Occipital lobe (tissue), 1 donor: ENCODE measurements at regions not wholly inside any gene's neighbourhood (a gene's known extent, or its start where the extent isn't known, plus 50 kb on each side); places are given as distances from the start of the nearest gene placed in this dataset.

Source experiments
- DNase-seq: peaks from one replicate; lab custom pipeline; 2025; lab: John Stamatoyannopoulos, UW

DNA sequence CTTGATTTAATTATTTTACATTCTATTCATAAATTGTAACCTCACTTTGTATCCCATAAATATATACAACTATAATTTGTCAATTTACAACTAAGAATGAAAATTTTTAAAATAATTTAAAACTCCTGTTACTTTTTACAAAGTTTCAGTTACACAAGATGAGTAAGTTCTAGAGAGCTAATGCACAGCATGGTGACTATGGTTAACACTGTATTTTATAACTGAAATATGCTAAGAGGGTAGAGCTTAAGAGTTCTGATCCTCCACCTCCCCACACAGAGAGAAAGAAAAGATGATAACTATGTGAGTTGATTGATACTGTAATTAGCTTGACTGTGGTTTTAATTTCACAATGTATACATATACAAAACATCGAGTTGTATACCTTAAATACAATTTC is 412.5 kb upstream of the DDI1 start:
- no peak for DNase-seq

DNA sequence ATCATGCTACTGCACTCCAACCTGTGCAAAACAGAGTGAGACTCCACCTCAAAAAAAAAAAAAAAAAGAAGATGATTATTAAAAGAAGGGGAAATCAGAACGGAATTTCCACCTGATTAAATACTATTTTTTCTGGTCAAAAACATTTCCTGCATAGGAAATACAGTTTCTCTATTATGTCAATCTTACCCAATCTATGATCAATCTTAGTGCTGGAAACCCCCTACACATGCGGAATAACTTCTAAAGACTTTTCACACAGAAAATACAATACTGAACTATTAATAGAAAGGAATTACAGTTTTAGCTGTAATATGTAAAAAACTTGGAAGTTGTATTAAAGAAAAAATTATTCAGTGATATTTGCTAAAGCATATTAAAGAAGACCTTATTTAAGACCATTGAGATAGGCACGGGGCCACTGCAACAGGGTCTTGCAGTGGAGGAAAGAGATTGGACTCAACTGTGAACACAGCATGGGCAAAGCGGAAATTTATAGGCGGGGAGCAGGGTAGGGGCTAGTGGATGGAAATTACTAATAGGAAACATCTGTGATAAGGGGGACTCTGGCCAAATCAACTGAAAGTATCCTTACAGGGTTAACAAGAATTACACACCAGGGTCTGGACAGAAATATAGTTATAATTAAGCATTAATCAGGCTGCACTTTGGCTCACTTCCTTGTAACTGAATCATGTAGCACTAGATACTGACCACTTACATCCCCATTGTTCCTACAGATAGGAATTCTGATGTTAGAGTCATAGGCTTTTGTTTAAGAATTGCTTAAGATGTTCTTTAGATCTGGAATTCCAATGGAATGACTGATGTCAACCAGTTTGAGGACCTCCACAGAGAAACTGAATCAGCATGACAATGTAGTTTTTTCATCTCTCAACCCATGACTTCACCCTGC is 411.5 kb upstream of the DDI1 start:
- DNase-seq, result no peak

DNA sequence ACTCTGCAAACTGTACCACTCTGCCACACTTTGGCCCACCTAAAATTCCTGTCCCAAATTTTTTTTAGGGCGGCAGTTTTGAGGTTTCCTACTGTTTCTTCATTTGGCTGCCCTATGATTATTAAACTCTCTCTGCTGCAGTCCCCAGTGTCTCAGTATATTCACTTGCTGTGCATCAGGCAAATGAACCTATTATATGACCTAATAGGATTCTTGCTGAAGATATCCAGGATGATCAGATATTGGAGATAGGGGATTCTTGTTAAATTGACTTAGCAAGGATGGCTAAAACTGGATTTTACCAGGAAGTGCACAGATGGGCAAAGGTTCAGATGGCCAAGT is 410.8 kb upstream of the DDI1 start:
- no peak for DNase-seq

DNA sequence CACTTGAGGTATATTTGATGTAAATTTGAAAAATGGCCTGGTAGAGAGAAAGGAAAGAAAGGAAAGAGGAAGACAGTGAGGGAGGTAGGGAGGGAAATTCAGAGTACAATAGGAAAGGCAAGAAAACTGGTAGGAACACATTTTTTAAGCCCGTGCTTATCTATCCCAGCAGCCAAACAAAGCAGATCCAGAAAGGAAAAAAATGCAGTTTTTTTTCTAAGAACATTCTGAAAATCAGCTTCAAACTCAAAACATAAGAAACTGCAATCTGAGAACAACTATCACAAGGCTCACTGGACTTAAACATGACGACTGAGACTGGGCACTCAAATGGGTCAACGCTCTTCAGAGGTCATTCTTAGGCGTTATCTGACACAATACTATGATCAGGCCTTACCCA is 408.3 kb upstream of the DDI1 start:
- no peak for DNase-seq

DNA sequence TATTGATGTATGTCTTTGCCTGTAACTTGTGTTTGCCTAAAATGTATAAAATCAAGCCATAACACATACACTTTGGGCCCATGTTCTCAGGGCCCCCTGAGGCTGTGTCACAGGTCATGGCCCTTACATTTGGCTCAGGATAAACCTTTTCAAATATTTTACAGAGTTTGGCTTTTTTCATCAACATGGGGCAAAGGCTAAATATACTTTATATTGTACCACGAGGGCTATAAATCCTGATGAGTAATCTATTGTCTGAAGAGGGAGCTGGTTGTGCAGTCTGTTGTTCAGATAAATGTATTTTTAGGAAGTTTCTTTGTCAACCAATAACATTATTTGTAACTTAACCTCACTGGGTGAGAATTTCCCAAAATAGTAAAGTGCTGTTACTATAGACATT is 404.6 kb upstream of the DDI1 start:
- no peak for DNase-seq

DNA sequence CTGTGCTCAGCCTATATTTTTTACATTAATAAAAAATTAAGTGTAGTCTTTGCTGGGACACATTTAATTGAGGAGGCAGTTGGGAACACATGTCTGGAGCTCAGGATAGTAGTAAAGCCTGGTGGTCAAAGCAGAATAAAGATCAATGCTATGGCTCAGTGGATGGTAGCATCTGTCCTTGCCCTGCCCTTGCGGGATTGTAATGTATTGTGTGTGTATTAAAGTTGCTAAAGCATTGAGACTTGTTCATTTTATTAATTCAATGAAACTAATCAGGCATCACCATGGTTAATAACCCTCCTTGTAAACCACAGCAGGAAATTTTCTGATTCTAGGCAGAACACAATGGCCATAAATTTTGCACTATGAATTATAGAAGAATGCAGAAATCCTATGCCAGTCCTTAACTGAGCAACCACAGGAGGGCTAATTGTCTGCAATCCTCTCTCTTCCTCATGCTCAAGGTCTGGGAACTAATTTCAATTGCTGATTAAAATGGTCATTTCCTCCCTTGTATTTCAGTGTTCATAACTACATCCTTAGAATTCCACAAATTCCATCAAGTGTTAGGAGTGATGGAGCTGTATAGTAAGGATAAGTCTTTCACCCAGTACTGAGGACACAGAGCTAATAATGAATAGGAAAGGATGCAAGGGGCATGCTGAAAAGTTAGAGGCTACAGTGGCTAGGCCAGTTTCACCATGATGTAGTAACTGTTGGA is 403.2 kb upstream of the DDI1 start:
- DNase-seq, result no peak

DNA sequence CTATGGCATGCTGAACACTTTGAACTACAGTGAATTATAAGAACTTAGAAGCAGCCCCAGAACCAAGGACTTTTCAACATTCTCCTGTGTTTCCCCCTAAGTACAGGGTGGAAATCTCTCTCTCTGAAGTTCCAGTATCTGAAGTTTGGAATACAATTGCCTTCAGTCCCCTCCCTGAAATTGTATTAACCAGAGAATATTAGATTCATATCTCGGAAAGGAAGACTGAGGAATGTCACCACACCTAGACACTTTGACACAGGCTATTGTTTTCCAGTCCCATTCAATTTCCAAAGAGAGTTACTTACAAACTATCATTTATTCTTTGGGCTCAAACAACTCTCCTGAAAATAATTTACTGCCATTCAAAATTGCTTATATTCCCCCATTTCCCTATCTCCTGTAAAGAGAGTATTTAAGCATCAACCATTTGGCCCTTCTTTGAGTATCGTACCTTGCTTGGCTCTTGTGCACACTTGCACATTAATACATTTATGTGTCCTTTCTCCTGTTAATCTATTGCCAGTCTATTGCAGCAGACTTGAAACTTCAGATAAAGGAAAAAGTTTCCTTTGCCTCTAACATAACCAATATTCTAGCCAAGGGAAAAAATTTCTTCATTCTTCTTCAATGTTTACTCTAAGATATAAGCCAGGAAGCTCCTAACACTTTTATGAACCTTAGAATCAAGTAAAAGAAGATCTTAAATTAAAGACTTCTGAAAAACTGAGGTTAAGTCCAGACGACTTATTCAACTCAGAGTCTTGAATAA is 402.4 kb upstream of the DDI1 start:
- DNase-seq, result no peak

DNA sequence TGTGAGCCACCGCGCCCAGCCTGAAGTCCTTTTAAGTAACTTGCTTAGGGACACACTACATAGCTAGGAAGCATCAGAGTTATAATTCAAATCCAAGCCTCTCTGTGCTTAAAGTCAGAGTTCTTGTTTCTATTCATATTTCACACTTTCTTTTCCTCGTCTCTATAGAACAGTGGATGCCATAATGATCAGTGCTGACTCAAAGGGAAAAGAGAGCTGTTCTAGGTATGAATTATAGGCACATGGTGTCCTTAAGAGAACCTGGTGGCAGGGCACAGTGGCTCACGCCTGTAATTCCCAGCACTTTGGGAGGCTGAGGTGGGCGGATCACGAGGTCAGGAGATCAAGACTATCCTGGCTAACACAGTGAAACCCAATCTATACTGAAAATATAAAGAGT is 400.2 kb upstream of the DDI1 start:
- DNase-seq, result no peak

DNA sequence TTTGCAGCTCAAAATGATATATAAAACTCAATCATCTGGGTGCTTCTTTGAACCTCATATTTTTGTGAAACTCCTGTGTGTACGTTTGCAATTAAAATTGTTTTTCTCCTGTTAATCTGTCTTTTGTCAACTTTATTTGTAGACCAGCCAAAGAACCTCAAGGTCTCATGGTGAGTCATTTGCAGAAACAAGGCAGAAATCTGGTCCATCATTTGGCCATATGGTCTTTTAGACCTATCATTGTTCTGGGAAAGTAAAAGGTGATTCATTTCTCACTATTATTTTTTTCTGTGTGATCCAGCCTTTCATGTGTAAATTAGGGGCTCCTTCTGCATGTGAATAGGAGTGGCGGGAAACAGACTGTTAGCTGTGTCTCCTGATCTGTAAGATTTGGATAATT is 399.1 kb upstream of the DDI1 start:
- DNase-seq, result no peak

DNA sequence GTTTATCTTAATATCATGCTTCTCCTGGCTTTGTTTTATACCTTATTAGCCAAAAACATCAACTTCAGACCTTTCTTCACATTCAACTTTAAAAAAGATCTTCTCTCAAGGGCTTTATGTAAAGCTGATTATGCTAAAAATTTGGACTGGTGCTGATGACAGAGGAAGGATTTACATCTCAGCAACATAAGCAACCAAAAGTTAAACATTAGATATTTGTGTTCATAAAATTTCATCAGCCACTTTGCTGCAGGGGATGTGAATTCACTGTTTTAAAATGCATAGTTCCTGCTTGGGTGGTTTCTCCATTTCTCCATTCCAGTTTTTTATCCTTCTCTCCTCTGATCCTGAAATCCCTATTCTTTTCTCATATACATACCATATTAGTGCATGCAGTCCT is 398.6 kb upstream of the DDI1 start:
- DNase-seq, result no peak

DNA sequence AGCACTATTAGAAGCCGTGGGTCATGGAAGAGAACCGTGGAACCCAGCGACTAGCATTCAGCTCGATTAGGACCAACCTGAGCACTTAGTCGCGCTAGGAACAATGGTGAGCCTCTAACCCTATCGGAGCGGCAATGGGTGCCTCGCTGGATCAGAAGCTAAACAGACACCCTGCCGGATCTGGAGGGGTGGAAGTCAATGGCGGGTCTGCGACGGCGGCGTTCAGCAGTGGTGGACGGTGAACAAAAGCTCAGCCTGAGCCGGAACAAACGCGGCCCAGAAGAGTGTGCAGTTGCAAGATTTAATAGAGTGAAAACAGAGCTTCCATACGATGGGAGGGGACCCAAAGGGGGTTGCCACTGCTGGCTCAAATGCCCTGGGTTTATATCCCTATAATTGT is 391.8 kb upstream of the DDI1 start:
- DNase-seq, result no peak

DNA sequence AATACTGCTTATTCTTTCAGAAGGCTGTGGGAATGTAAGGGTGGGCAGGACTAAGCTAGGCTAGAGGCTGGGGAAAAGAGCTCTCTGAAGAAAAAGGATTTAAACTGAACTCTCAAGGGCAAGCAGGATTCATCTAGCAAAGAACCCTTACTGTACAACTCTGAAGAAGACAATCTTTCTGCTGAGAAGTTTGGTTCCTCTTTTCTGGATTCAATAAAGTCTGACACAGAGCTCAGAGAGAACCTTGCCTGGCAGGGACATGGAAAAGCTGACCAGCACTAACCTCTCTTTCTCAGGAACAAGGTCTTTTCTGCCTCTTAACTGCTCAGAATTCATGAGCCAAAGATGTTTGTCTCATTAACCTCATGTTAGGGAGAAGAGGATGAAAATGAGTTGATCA is 388.4 kb upstream of the DDI1 start:
- no peak for DNase-seq

DNA sequence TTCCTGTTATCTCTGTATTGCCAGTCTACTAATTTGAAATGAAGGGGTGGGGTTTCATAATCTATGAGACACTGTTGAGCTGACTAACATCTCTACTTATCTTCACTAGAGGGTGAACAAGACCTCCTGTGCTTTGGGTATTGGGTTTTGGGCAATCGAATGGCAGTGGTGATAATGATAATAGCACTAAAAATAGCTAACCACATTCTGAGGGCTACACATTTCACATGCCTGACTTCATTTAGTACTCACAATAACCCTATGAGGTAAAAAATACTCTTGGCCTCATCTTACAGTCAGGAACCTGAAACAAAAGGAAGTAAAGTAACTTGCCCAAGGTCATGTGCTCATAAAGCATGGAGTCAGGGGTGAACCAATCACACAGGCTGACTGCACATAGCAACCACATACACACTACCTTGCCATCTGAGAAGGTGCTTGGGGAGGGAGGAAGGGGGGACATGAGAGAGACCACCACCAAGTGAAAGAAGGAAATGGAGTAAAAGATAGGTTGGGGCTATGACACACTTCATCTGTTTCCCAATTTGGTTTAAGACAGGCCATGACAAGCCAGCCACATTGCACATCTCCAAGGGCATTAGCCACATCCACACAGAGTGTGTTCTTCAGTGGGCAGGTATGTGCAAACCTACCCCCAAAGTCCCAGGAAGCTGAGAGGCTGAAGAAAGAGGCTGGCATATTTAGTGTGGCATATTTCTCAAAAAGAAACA is 387.6 kb upstream of the DDI1 start:
- DNase-seq, result no peak

DNA sequence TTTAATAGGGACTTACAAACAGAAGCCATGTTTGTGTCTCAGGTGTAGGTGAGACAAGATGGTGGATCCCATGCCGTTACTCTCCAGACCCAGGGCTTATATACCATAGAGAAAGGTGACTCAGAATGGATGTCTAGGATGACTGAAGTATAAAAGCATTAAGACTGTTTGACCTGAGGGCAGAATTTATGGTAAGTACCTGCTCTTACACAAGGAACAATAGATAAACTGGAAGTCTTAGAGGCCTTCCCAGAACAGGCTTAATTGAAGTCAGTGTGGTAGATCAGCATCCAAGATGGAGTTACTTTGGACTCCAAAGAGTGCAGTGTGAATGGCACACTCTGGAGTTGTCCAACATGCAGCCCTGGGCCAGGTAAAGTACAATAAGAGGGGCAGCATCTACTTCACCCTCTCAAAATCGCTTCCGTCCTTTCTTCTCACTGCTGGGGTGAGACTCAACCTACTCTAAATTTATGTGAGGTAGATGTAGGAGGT is 387.0 kb upstream of the DDI1 start:
- no peak for DNase-seq

DNA sequence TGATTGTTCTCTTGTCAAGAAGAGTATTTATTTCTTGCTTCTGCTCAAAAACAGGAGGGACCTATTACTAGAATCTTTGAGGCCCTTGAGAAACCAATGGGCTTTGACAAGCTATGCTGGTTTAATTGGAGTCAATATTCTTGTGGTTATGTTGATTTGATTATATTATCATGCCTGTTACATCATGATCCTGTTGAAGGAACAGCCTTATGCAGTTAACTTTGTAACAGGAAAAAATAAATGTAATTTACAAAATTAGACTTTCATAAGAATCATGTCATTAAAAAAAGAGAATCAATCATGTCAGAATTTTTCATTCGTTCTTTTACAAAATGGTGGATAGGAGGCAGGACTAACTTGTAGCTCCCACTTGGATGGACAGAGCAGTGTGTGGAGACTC is 386.1 kb upstream of the DDI1 start:
- DNase-seq, result no peak

DNA sequence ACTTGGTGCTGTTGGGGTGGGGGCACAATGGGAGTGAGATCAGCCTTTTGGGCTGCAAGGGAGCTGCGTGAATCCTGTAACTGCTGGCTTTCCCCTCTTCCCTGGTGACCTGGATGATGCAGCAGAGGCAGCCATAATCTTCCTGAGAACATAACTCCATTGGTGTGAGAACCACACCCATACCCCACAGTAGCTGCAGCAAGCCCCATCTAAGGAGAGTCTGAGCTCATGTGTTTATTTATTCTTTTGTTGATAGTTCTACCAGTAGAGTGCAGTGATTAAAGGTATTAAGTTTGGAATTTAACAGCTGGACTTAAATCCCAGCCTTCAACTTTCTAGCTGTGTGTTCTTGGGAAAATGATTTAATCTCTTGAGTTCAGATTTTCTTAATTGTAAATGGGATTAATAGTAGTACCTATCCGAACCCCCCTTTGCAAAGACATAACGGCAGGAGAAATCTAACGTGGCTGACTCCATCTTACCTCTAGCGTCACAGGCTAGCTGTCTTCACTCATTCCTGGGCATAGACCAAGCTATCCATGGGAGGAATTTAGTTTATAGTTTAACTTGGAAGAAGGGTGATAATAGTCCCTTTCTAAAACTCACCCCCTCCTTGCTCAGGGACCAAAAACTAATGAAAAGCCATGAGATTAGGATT is 385.0 kb upstream of the DDI1 start:
- DNase-seq, result no peak

DNA sequence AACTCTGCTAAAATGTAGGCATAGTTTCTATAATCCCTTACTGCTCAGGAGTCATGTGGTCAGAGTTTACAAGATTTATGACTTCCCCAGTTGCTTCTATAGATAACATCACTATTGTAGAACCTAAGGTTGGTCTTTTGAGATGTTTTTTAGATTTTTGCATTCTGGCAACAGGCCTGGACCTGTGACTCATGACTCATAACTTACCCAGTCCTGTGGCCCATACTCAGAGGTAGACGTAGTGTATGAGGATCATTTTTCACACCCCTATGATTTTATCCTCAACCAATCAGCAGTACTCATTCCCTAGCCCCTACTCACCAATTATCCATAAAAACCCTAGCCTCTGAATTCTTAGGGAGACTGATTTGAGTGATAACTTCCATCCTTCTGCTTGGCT is 384.4 kb upstream of the DDI1 start:
- no peak for DNase-seq

DNA sequence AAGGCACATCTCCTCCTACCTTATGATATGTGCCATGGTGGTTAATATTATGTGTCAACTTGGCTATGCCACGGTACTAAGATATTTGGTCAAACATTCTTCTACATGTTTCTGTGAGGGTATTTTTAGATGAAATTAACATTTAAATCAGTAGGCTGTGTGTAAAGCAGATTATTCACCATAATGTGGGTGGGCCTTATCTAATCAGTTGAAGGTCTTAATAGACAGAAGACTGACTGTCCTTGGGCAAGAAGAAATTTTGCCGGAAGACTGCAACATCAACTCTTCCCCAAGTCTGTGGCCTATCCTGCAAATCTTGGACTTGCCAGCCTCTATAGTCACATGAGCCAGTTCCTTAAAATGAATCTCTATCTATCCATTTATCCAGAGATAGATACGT is 380.1 kb upstream of the DDI1 start:
- no peak for DNase-seq

DNA sequence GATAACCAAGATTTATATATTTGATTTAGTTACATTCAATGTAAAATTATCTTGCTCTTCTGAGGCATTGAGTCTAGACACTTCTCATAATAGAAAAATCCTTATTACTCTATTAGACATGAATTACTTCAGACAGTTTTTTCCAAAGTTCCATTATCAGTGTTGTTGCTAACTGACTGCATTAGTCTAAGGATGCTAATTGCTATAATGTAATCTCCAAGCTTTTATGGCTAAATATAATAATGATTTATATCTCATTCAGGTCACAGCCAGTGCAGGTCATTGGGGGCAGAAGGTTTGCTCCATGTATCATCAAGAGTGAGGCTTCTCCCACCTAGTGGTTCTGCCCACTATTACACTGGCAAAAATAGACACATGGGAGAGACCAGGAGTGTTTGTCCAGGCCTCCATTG is 377.2 kb upstream of the DDI1 start:
- DNase-seq, result no peak

DNA sequence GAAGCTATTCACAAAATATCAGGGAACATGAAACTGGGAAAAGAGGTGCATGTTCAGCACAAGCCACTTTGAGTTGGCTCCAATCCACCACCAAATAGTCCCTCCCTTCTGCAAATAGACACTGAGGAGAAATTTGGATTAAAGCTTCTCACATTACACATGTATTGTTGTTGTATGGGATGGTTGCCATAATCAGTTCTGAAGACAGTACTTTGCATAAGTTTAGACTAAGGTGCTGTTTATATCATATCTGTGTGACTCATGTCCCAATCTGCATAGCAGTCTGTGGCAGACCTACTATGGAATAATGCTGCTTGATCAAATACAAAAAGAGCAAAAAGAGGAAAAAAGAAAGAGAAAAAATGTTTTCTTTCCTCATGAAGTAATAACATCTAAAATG is 376.7 kb upstream of the DDI1 start:
- no peak for DNase-seq

DNA sequence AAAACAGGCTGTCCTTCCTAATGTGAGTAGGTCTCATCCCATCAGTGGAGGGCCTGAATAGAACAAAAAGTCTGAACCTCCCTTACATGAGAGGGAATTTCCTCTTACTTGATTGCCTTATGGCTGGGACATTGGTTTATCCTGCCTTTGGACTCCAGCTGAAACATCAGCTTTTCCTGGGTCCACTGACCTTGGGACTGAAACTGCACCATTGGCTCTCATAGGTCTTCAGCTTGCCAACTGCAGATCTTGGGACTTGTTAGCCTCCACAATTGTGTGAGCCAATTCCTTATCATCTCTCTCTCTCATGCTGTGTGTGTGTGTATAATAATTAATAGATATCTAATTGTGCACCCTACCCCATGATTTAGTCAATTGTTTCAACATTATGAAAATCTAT is 375.3 kb upstream of the DDI1 start:
- no peak for DNase-seq
